MM.1S (cell line): ENCODE measurements at regions not wholly inside any gene's neighbourhood (a gene's known extent, or its start where the extent isn't known, plus 50 kb on each side); places are given as distances from the start of the nearest gene placed in this dataset.
"Not testable (repeated sequence)": the region's sequence is repeated elsewhere in the genome, so short reads cannot be mapped to it uniquely, and the experiment has no call there.

ENCODE experiments used
- DNase-seq: peaks from one replicate; pipeline ENCODE4 v3.0.0-alpha.2; 2015
- H2AFZ ChIP-seq: fragments of 300-600 bp; sonication (generic); 2 replicates; pipeline ENCODE4 v1.6.0; 2016; ENCODE audit warnings: antibody characterized with exemption, low read length
- H3F3A ChIP-seq: fragments of 300-600 bp; sonication (generic); 2 replicates; pipeline ENCODE4 v1.6.1; 2016; ENCODE audit warnings: mild to moderate bottlenecking, antibody characterized with exemption, low read length, moderate library complexity, mixed read lengths; ENCODE audit not compliant: insufficient read depth
- H3K27ac ChIP-seq: fragments of 300-600 bp; sonication (generic); 2 replicates; pipeline ENCODE4 v1.5.1; 2016; ENCODE audit warnings: mild to moderate bottlenecking, low read length
- H3K27me3 ChIP-seq: fragments of 300-600 bp; sonication (generic); replicated peaks from 2 replicates; pipeline ENCODE4 v1.6.0; 2016; ENCODE audit warnings: low read length; ENCODE audit not compliant: insufficient read depth
- H3K36me3 ChIP-seq: fragments of 300-600 bp; sonication (generic); replicated peaks from 2 replicates; pipeline ENCODE4 v1.6.1; 2016; ENCODE audit warnings: mild to moderate bottlenecking, low read length, mixed read lengths; ENCODE audit not compliant: insufficient read depth
- H3K4me1 ChIP-seq: fragments of 300-600 bp; sonication (generic); 2 replicates; pipeline ENCODE4 v1.6.1; 2016; ENCODE audit warnings: low read length, mixed read lengths
- H3K4me2 ChIP-seq: fragments of 300-600 bp; sonication (generic); 2 replicates; pipeline ENCODE4 v1.6.0; 2016; ENCODE audit warnings: low read depth, low read length
- H3K4me3 ChIP-seq: fragments of 300-600 bp; sonication (generic); 2 replicates; pipeline ENCODE4 v1.5.1; 2016; ENCODE audit warnings: low read length, mixed read lengths
- H3K79me2 ChIP-seq: fragments of 300-600 bp; sonication (generic); 2 replicates; pipeline ENCODE4 v1.6.1; 2016; ENCODE audit warnings: mixed run types, low read length, mixed read lengths
- H3K9ac ChIP-seq: fragments of 300-600 bp; sonication (generic); 2 replicates; pipeline ENCODE4 v1.6.1; 2016; ENCODE audit warnings: low read length, mixed read lengths
- H3K9me2 ChIP-seq: fragments of 300-600 bp; sonication (generic); replicated peaks from 2 replicates; pipeline ENCODE4 v1.6.1; 2016; ENCODE audit warnings: mild to moderate bottlenecking, low read length, mixed read lengths; ENCODE audit not compliant: insufficient read depth
- H3K9me3 ChIP-seq: fragments of 300-600 bp; sonication (generic); replicated peaks from 2 replicates; pipeline ENCODE4 v1.6.1; 2016; ENCODE audit warnings: mild to moderate bottlenecking, low read length, mixed read lengths; ENCODE audit not compliant: insufficient read depth
- H4K20me1 ChIP-seq: fragments of 300-600 bp; sonication (generic); 2 replicates; pipeline ENCODE4 v1.6.1; 2016; ENCODE audit warnings: mild to moderate bottlenecking, low read length, moderate library complexity, mixed read lengths; ENCODE audit not compliant: insufficient read depth
- CTCF ChIP-seq: fragments of 300-600 bp; sonication (generic); IDR thresholded peaks from 2 replicates; pipeline ENCODE4 v1.5.1; 2016; ENCODE audit warnings: antibody characterized with exemption, low read length, mixed read lengths
- EZH2 ChIP-seq: fragments of 300-600 bp; sonication (generic); optimal IDR thresholded peaks from 2 replicates; pipeline ENCODE3; 2017; ENCODE audit warnings: low read depth, mild to moderate bottlenecking, antibody characterized with exemption, low read length, mixed read lengths
- EZH2phosphoT487 ChIP-seq: fragments of 300-600 bp; sonication (generic); IDR thresholded peaks from 2 replicates; pipeline ENCODE4 v1.6.1; 2018; ENCODE audit warnings: antibody characterized with exemption, low read length

- H3K27ac ChIP-seq, result no peak overlapping the region
- H3K9me3 ChIP-seq, result no peaks in the 10 kb centered on the region
- H3K9me2 ChIP-seq, result no peaks in the 10 kb centered on the region
- H4K20me1 ChIP-seq, result no peaks in the 10 kb centered on the region
- no peak overlapping the region for H3K4me3 ChIP-seq
- H3K27me3 ChIP-seq, result no peaks in the 10 kb centered on the region
- H3K36me3 ChIP-seq, result no peaks in the 10 kb centered on the region
- DNase-seq, result peak; percentile 15
- no peaks in the 10 kb centered on the region for H3F3A ChIP-seq
- no peak overlapping the region for H2AFZ ChIP-seq
- H3K4me1 ChIP-seq, result no peaks in the 10 kb centered on the region
- H3K79me2 ChIP-seq, result no peaks in the 10 kb centered on the region
- TF ChIP-seq EZH2phosphoT487 (no peak), CTCF (no peak), EZH2 (no peak)
- no peak overlapping the region for H3K4me2 ChIP-seq
- no peak overlapping the region for H3K9ac ChIP-seq
Measured at GRCh38 chr6:121627761-121628160, 192.3 kb downstream of the GJA1 start.

GRCh38 chr6:121630716-121631115, 195.3 kb downstream of the GJA1 start:
- no peak for DNase-seq
- Histone ChIP-seq H3K27me3 (no peaks in the 10 kb centered on the region), H3K9me3 (no peaks in the 10 kb centered on the region), H3K79me2 (no peaks in the 10 kb centered on the region), H4K20me1 (no peaks in the 10 kb centered on the region), H3K4me2 (no peak overlapping the region), H3K4me3 (no peak overlapping the region), H3K36me3 (no peaks in the 10 kb centered on the region), H3K27ac (no peak overlapping the region), H3K9ac (no peak overlapping the region), H3K9me2 (no peaks in the 10 kb centered on the region), H2AFZ (no peak overlapping the region), H3K4me1 (no peaks in the 10 kb centered on the region), H3F3A (no peaks in the 10 kb centered on the region)
- TF ChIP-seq EZH2phosphoT487, result no peak
- TF ChIP-seq EZH2, result no peak
- no peak for TF ChIP-seq CTCF

- not testable (repeated sequence) for DNase-seq, H2AFZ ChIP-seq
Measured at GRCh38 chr6:121631752-121632151, 196.3 kb downstream of the GJA1 start.

GRCh38 chr6:121633309-121633708, 197.9 kb downstream of the GJA1 start:
- no peaks in the 10 kb centered on the region for H3K27me3 ChIP-seq
- H3K9ac ChIP-seq, result no peak overlapping the region
- no peak overlapping the region for H3K27ac ChIP-seq
- no peak overlapping the region for H2AFZ ChIP-seq
- H3F3A ChIP-seq, result no peaks in the 10 kb centered on the region
- no peaks in the 10 kb centered on the region for H3K4me1 ChIP-seq
- no peaks in the 10 kb centered on the region for H4K20me1 ChIP-seq
- DNase-seq, result no peak
- no peaks in the 10 kb centered on the region for H3K36me3 ChIP-seq
- no peaks in the 10 kb centered on the region for H3K9me3 ChIP-seq
- H3K4me2 ChIP-seq, result no peak overlapping the region
- TF ChIP-seq EZH2phosphoT487 (no peak), EZH2 (no peak), CTCF (no peak)
- no peaks in the 10 kb centered on the region for H3K79me2 ChIP-seq
- no peaks in the 10 kb centered on the region for H3K9me2 ChIP-seq
- no peak overlapping the region for H3K4me3 ChIP-seq

More at GRCh38 chr6:121631752-121632151, 196.3 kb downstream of the GJA1 start:
- H3K9me3 ChIP-seq, H3K36me3 ChIP-seq, H3K4me2 ChIP-seq, H3K4me1 ChIP-seq, H3K4me3 ChIP-seq, H3K9ac ChIP-seq, H3F3A ChIP-seq, H3K79me2 ChIP-seq, H3K27ac ChIP-seq, H3K9me2 ChIP-seq, H3K27me3 ChIP-seq, H4K20me1 ChIP-seq: not testable (repeated sequence)

- H3K9me3 ChIP-seq, H3K9me2 ChIP-seq, H3K79me2 ChIP-seq, H3K27me3 ChIP-seq, DNase-seq, H2AFZ ChIP-seq, H3K4me2 ChIP-seq, H3F3A ChIP-seq, H4K20me1 ChIP-seq, H3K36me3 ChIP-seq, H3K4me3 ChIP-seq, H3K9ac ChIP-seq, H3K27ac ChIP-seq, H3K4me1 ChIP-seq: not testable (repeated sequence)
Measured at GRCh38 chr6:121634586-121634985, 199.1 kb downstream of the GJA1 start.
